ENCODE measurements at regions not wholly inside any gene's neighbourhood (a gene's known extent, or its start where the extent isn't known, plus 50 kb on each side); places are given as distances from the start of the nearest gene placed in this dataset.

DNA sequence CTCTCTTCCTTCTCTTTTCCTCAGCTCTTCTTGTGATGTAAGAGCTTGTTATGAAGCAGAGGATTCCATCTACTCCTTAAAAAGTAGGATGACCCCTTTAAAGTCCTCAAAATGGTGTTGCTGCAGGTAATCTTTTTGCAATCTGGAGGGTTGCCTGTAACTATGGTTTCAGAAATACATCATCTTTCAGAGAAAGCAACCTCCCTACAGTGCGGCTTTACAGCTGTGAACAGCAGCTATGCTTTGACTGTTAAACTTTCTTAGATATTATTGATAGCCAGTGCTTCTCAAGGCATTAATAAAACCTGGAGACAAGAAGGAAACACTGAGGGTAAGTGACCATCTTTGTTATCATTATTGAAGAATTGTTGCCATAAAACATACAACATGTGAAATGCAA lies 86.6 kb upstream of the MDFIC start:
- DNase-seq (ENCODE audit: low read depth, low spot score): no peak
- Histone ChIP-seq H3K9ac (ENCODE audit: insufficient read length, low read depth) (no peak overlapping the region), H3K36me3 (ENCODE audit: insufficient read depth, insufficient read length, low read length) (no peaks in the 10 kb centered on the region), H3K4me3 (ENCODE audit: insufficient read length, low read depth) (no peak overlapping the region), H3K9me3 (ENCODE audit: insufficient read depth, low read length) (no peaks in the 10 kb centered on the region), H3K4me1 (ENCODE audit: insufficient read depth, insufficient read length) (no peaks in the 10 kb centered on the region), H3K27me3 (ENCODE audit: insufficient read depth, insufficient read length) (no peaks in the 10 kb centered on the region)
- TF ChIP-seq SUZ12 (IDR thresholded peaks at IDR 0.05; ENCODE audit: extremely low read depth, insufficient read depth, insufficient read length) (no peak), ZNF274 (IDR thresholded peaks at IDR 0.05; ENCODE audit: low read depth, low read length) (no peak), YY1 (IDR thresholded peaks at IDR 0.05; ENCODE audit: insufficient read depth, insufficient read length) (no peak)

DNA sequence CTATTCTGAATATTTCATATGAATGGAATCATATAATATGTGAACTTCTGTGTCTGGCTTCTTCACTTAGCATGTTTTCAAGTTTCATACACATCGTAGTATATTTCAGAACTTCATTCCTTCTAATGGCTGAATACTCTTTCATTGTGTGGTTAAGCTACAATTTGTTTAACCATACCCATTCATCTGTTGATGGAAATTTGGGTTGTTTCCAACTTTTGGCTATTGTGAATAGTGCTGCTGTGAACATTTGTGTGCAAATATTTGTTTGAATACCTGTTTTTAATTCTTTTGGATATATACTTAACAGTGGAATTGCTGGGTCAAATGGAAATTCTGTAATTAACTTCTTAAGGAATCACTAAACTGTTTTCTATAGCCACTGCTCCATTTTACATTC lies 86.0 kb upstream of the MDFIC start:
- no peaks in the 10 kb centered on the region for H3K9me3 ChIP-seq (ENCODE audit: insufficient read depth, low read length)
- no peaks in the 10 kb centered on the region for H3K36me3 ChIP-seq (ENCODE audit: insufficient read depth, insufficient read length, low read length)
- H3K9ac ChIP-seq (ENCODE audit: insufficient read length, low read depth): no peak overlapping the region
- H3K4me3 ChIP-seq (ENCODE audit: insufficient read length, low read depth): no peak overlapping the region
- no peak for DNase-seq (ENCODE audit: low read depth, low spot score)
- H3K27me3 ChIP-seq (ENCODE audit: insufficient read depth, insufficient read length): no peaks in the 10 kb centered on the region
- TF ChIP-seq ZNF274 (IDR thresholded peaks at IDR 0.05; ENCODE audit: low read depth, low read length) (no peak), SUZ12 (IDR thresholded peaks at IDR 0.05; ENCODE audit: extremely low read depth, insufficient read depth, insufficient read length) (no peak), YY1 (IDR thresholded peaks at IDR 0.05; ENCODE audit: insufficient read depth, insufficient read length) (no peak)
- no peaks in the 10 kb centered on the region for H3K4me1 ChIP-seq (ENCODE audit: insufficient read depth, insufficient read length)

- DNase-seq (ENCODE audit: low read depth, low spot score): no peak
- Histone ChIP-seq H3K36me3 (ENCODE audit: insufficient read depth, insufficient read length, low read length) (no peaks in the 10 kb centered on the region), H3K9me3 (ENCODE audit: insufficient read depth, low read length) (no peaks in the 10 kb centered on the region), H3K4me3 (ENCODE audit: insufficient read length, low read depth) (no peak overlapping the region), H3K27me3 (ENCODE audit: insufficient read depth, insufficient read length) (no peaks in the 10 kb centered on the region), H3K9ac (ENCODE audit: insufficient read length, low read depth) (no peak overlapping the region), H3K4me1 (ENCODE audit: insufficient read depth, insufficient read length) (no peaks in the 10 kb centered on the region)
- TF ChIP-seq SUZ12 (IDR thresholded peaks at IDR 0.05; ENCODE audit: extremely low read depth, insufficient read depth, insufficient read length) (no peak), ZNF274 (IDR thresholded peaks at IDR 0.05; ENCODE audit: low read depth, low read length) (no peak), YY1 (IDR thresholded peaks at IDR 0.05; ENCODE audit: insufficient read depth, insufficient read length) (no peak)
Measured at GRCh38 chr7:114842551-114843065, 79.3 kb upstream of the MDFIC start.

- Histone ChIP-seq H3K9me3 (ENCODE audit: insufficient read depth, low read length) (no peaks in the 10 kb centered on the region), H3K9ac (ENCODE audit: insufficient read length, low read depth) (no peak overlapping the region), H3K4me3 (ENCODE audit: insufficient read length, low read depth) (no peak overlapping the region), H3K4me1 (ENCODE audit: insufficient read depth, insufficient read length) (no peaks in the 10 kb centered on the region), H3K27me3 (ENCODE audit: insufficient read depth, insufficient read length) (no peaks in the 10 kb centered on the region), H3K36me3 (ENCODE audit: insufficient read depth, insufficient read length, low read length) (no peaks in the 10 kb centered on the region)
- no peak for DNase-seq (ENCODE audit: low read depth, low spot score)
- TF ChIP-seq ZNF274 (IDR thresholded peaks at IDR 0.05; ENCODE audit: low read depth, low read length) (no peak), SUZ12 (IDR thresholded peaks at IDR 0.05; ENCODE audit: extremely low read depth, insufficient read depth, insufficient read length) (no peak), YY1 (IDR thresholded peaks at IDR 0.05; ENCODE audit: insufficient read depth, insufficient read length) (no peak)
Measured at GRCh38 chr7:114843102-114843501, 78.8 kb upstream of the MDFIC start.

GRCh38 chr7:114851406-114852061 lies 70.4 kb upstream of the MDFIC start:
- H3K9me3 ChIP-seq (ENCODE audit: insufficient read depth, low read length): no peaks in the 10 kb centered on the region
- H3K4me1 ChIP-seq (ENCODE audit: insufficient read depth, insufficient read length): no peaks in the 10 kb centered on the region
- no peak for DNase-seq (ENCODE audit: low read depth, low spot score)
- H3K36me3 ChIP-seq (ENCODE audit: insufficient read depth, insufficient read length, low read length): no peaks in the 10 kb centered on the region
- no peak overlapping the region for H3K4me3 ChIP-seq (ENCODE audit: insufficient read length, low read depth)
- TF ChIP-seq YY1 (IDR thresholded peaks at IDR 0.05; ENCODE audit: insufficient read depth, insufficient read length): no peak
- no peak for TF ChIP-seq ZNF274 (IDR thresholded peaks at IDR 0.05; ENCODE audit: low read depth, low read length)
- no peak for TF ChIP-seq SUZ12 (IDR thresholded peaks at IDR 0.05; ENCODE audit: extremely low read depth, insufficient read depth, insufficient read length)
- no peak overlapping the region for H3K9ac ChIP-seq (ENCODE audit: insufficient read length, low read depth)
- no peaks in the 10 kb centered on the region for H3K27me3 ChIP-seq (ENCODE audit: insufficient read depth, insufficient read length)

- H3K27me3 ChIP-seq (ENCODE audit: insufficient read depth, insufficient read length): no peaks in the 10 kb centered on the region
- H3K4me1 ChIP-seq (ENCODE audit: insufficient read depth, insufficient read length): no peaks in the 10 kb centered on the region
- DNase-seq (ENCODE audit: low read depth, low spot score): no peak
- no peak overlapping the region for H3K9ac ChIP-seq (ENCODE audit: insufficient read length, low read depth)
- H3K9me3 ChIP-seq (ENCODE audit: insufficient read depth, low read length): no peaks in the 10 kb centered on the region
- no peak overlapping the region for H3K4me3 ChIP-seq (ENCODE audit: insufficient read length, low read depth)
- TF ChIP-seq ZNF274 (IDR thresholded peaks at IDR 0.05; ENCODE audit: low read depth, low read length) (no peak), SUZ12 (IDR thresholded peaks at IDR 0.05; ENCODE audit: extremely low read depth, insufficient read depth, insufficient read length) (no peak), YY1 (IDR thresholded peaks at IDR 0.05; ENCODE audit: insufficient read depth, insufficient read length) (no peak)
- no peaks in the 10 kb centered on the region for H3K36me3 ChIP-seq (ENCODE audit: insufficient read depth, insufficient read length, low read length)
Measured at GRCh38 chr7:114852293-114852692, 69.6 kb upstream of the MDFIC start.

DNA sequence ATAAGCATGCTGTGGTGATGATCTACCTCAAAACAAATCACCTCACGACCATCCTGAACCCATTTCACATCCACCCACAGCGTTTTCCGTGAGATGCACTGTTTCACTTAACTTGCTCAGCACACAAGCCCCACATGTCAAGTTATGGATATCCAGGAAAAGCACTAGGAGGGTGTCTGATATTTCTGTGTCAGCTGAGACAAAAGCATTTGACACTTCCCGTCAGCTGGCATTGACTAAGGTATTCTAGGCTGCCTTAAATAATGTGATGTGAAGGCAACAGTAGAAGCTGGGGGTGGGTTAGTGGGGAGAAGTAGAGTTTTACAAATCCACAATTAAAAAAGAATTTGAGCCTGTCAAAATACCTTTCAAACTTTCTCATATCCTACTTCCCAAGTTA lies 68.7 kb upstream of the MDFIC start:
- Histone ChIP-seq H3K9me3 (ENCODE audit: insufficient read depth, low read length) (no peaks in the 10 kb centered on the region), H3K27me3 (ENCODE audit: insufficient read depth, insufficient read length) (no peaks in the 10 kb centered on the region), H3K36me3 (ENCODE audit: insufficient read depth, insufficient read length, low read length) (no peaks in the 10 kb centered on the region), H3K4me1 (ENCODE audit: insufficient read depth, insufficient read length) (no peaks in the 10 kb centered on the region), H3K4me3 (ENCODE audit: insufficient read length, low read depth) (no peak overlapping the region), H3K9ac (ENCODE audit: insufficient read length, low read depth) (no peak overlapping the region)
- TF ChIP-seq ZNF274 (IDR thresholded peaks at IDR 0.05; ENCODE audit: low read depth, low read length): no peak
- no peak for TF ChIP-seq SUZ12 (IDR thresholded peaks at IDR 0.05; ENCODE audit: extremely low read depth, insufficient read depth, insufficient read length)
- TF ChIP-seq YY1 (IDR thresholded peaks at IDR 0.05; ENCODE audit: insufficient read depth, insufficient read length): no peak
- DNase-seq (ENCODE audit: low read depth, low spot score): no peak

Measured in NT2/D1 (cell line).